ENCODE measurements at regions not wholly inside any gene's neighbourhood (a gene's known extent, or its start where the extent isn't known, plus 50 kb on each side); places are given as distances from the start of the nearest gene placed in this dataset.
A peak's percentile ranks its signal among the peaks of the same experiment; 100 is the strongest.

- H3K27me3 ChIP-seq = no peaks in the 10 kb centered on the region
- TF ChIP-seq EP300 (IDR thresholded peaks at IDR 0.05) (no peak), POLR2AphosphoS5 (IDR thresholded peaks at IDR 0.05) (no peak), POLR2A (IDR thresholded peaks at IDR 0.05) (no peak)
- TF ChIP-seq, protein P1, sequence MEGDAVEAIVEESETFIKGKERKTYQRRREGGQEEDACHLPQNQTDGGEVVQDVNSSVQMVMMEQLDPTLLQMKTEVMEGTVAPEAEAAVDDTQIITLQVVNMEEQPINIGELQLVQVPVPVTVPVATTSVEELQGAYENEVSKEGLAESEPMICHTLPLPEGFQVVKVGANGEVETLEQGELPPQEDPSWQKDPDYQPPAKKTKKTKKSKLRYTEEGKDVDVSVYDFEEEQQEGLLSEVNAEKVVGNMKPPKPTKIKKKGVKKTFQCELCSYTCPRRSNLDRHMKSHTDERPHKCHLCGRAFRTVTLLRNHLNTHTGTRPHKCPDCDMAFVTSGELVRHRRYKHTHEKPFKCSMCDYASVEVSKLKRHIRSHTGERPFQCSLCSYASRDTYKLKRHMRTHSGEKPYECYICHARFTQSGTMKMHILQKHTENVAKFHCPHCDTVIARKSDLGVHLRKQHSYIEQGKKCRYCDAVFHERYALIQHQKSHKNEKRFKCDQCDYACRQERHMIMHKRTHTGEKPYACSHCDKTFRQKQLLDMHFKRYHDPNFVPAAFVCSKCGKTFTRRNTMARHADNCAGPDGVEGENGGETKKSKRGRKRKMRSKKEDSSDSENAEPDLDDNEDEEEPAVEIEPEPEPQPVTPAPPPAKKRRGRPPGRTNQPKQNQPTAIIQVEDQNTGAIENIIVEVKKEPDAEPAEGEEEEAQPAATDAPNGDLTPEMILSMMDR (IDR thresholded peaks at IDR 0.05) = no peak
- ATAC-seq (ENCODE audit: low FRiP score in 2 of 2) (no peak), DNase-seq (no peak)
- WGBS, 2 donors = 62 to 69% methylated on average over 3 of the region's 3 CpGs
- no peaks in the 10 kb centered on the region for H3K36me3 ChIP-seq
- H3K9me3 ChIP-seq = no peaks in the 10 kb centered on the region
- H3K4me3 ChIP-seq = no peak overlapping the region
- H3K4me1 ChIP-seq = no peaks in the 10 kb centered on the region
- no peak overlapping the region for H3K27ac ChIP-seq
Measured at GRCh38 chr6:48775157-48775556, 664.2 kb upstream of the PTCHD4 start.

DNA sequence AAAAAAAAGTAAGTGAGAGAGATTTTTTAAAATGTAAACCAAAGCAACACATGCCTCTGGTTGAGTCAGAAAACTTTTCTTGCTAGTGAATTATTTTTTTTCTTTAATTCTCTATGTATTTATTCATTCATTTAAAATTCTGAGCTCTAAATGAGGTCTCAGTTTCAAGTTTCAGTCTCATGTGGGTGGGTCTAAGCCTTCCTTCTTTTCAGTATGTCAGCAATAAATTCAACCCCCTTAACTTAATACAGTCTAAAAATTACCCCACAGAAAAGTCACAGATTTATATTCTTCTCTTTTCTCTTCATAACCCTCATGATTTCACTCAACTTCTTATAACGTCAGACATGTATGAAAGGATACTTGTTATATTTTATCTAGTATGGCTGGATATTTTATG lies 663.3 kb upstream of the PTCHD4 start:
- Histone ChIP-seq H3K4me3 (no peak overlapping the region), H3K27me3 (no peaks in the 10 kb centered on the region), H3K36me3 (no peaks in the 10 kb centered on the region), H3K4me1 (no peaks in the 10 kb centered on the region), H3K27ac (no peak overlapping the region), H3K9me3 (no peaks in the 10 kb centered on the region)
- TF ChIP-seq POLR2A (IDR thresholded peaks at IDR 0.05) = no peak
- TF ChIP-seq, protein P1 (IDR thresholded peaks at IDR 0.05) = no peak
- no peak for ATAC-seq (ENCODE audit: low FRiP score in 2 of 2)
- 85% methylated on average over 1 of the region's 1 CpG for WGBS, 2 donors
- no peak for DNase-seq

- H3K4me3 ChIP-seq = no peak overlapping the region
- no peak for DNase-seq
- WGBS, 2 donors = 82 to 86% methylated on average over 3 of the region's 3 CpGs
- no peak for ATAC-seq (ENCODE audit: low FRiP score in 2 of 2)
- no peaks in the 10 kb centered on the region for H3K9me3 ChIP-seq
- no peaks in the 10 kb centered on the region for H3K27me3 ChIP-seq
- H3K36me3 ChIP-seq = no peaks in the 10 kb centered on the region
- TF ChIP-seq EP300 (IDR thresholded peaks at IDR 0.05) (no peak), POLR2AphosphoS5 (IDR thresholded peaks at IDR 0.05) (no peak), POLR2A (IDR thresholded peaks at IDR 0.05) (no peak)
- TF ChIP-seq, protein P1 (IDR thresholded peaks at IDR 0.05) = no peak
- H3K27ac ChIP-seq = no peak overlapping the region
- peaks cover 0 to 5% (median 0%) of the 10 kb centered on the region in 4 donors for H3K4me1 ChIP-seq
Measured at GRCh38 chr6:48766349-48766748, 655.4 kb upstream of the PTCHD4 start.

DNA sequence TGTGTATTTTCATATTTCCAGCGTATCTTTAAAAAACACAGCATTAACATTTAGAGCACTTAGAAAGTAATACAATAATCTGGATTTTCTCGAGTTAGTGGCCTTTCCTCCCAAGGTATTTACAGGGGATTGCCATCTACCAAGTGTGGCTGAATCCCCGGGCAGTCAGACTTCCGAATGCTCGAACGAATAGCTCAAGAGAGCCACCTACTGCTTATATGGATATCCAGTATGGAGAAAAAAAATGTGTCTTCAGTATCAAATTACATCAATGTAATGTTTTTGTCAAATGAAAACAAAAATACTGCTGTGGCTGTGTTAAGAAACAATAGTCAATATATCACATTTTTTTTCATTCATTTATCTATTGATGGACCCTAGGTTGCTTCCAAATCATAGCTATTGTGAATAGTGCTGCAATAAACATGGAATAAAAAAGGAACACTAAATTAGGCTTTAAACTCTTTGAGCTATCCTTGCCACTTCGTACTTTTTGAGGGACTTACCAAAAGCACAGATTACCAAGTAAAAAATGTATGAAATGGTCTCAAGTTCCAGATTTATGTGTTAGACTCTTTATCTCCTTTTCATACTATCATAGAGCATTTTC lies 654.5 kb upstream of the PTCHD4 start:
- Histone ChIP-seq H3K36me3 (no peaks in the 10 kb centered on the region), H3K27me3 (no peaks in the 10 kb centered on the region), H3K4me1 (peaks cover 0 to 5% (median 0%) of the 10 kb centered on the region in 4 donors), H3K4me3 (no peak overlapping the region), H3K27ac (no peak overlapping the region), H3K9me3 (no peaks in the 10 kb centered on the region)
- ATAC-seq (ENCODE audit: low FRiP score in 2 of 2) (peak in 1 of 2 donors; percentile 76), DNase-seq (peak in 1 of 2 donors; percentile 22)
- no peak for TF ChIP-seq POLR2A (IDR thresholded peaks at IDR 0.05)
- TF ChIP-seq, protein P1 (IDR thresholded peaks at IDR 0.05) = peak in 5 of 6 experiments; percentile 19 to 40 (median 29)
- WGBS, 2 donors = 13 to 15% methylated on average over 7 of the region's 7 CpGs

DNA sequence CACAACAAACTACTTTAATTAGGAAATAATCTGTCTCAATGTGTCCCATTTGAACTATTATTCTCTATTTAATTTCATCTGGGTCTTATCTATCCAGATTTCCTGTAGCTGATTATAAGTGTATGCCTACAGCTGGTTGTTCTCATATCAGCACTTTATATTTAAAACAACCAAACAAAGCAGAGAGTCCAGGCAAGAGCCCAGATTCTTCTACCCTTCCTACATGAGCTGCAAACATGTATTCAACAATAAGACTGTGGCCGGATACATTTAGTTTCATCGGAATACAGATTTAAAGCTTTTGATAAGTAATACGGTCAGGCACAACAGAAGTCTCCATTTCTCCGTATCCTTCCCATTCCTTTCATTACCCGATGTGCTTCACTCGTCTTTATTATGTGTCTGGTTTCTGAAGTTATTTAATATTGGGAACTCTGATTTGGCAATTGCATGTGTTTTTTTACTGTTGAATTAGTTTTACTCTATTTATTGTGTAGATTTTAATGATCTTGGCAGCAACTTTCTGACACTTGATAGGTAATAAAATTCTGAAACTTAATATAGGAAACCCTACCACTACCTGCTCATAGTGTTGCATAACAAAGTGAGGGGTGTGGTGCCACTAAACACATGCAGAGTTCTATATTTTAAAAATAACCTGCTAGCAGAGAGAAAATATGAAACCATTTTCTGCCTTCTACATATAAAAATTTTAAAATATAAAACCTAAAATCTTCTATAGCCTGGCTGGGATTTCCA lies 653.5 kb upstream of the PTCHD4 start:
- TF ChIP-seq POLR2AphosphoS5 (IDR thresholded peaks at IDR 0.05) = no peak
- TF ChIP-seq, protein P1 (IDR thresholded peaks at IDR 0.05) = no peak
- TF ChIP-seq POLR2A (IDR thresholded peaks at IDR 0.05) = no peak
- TF ChIP-seq EP300 (IDR thresholded peaks at IDR 0.05) = no peak
- no peak for ATAC-seq (ENCODE audit: low FRiP score in 2 of 2)

More for the DNA sequence above, 653.5 kb upstream of the PTCHD4 start:
- no peak overlapping the region for H3K4me3 ChIP-seq
- no peaks in the 10 kb centered on the region for H3K27me3 ChIP-seq
- DNase-seq = no peak
- H3K4me1 ChIP-seq = peaks cover 0 to 5% (median 0%) of the 10 kb centered on the region in 4 donors
- H3K36me3 ChIP-seq = no peaks in the 10 kb centered on the region
- H3K27ac ChIP-seq = no peak overlapping the region
- WGBS, 2 donors = 52 to 56% methylated on average over 6 of the region's 6 CpGs
- H3K9me3 ChIP-seq = no peaks in the 10 kb centered on the region
